IMR-90 (cell line): ENCODE measurements at regions not wholly inside any gene's neighbourhood (a gene's known extent, or its start where the extent isn't known, plus 50 kb on each side); places are given as distances from the start of the nearest gene placed in this dataset.

Experiments
- ATAC-seq: fragments of 200-7000 bp; cut with Tn5 transposase; 2 replicates; pipeline ENCODE4 v1.9.1; 2020; ENCODE audit warnings: low read depth, mild to moderate bottlenecking, moderate library complexity
- BruUV-seq: library from RNA; stranded (reverse); fragments of 400-500 nt; replicated peaks from 2 replicates; lab custom pipeline; 2021; lab: Mats Ljungman, UMichigan
- CTCF ChIA-PET: fragments of 300-600 bp; formaldehyde crosslinking; extraction: SDS; loops from one replicate; lab custom pipeline; 2021; ENCODE audit warnings: antibody characterized with exemption; lab: Yijun Ruan, JAX
- POLR2A ChIA-PET: fragments of 300-600 bp; sonication (Branson Sonifier 250); formaldehyde crosslinking; loops from one replicate; lab custom pipeline; 2022; ENCODE audit warnings: antibody characterized with exemption; ENCODE audit not compliant: unreplicated experiment; lab: Charles Lee
- DNase-seq: peaks from one replicate; pipeline ENCODE4 v3.0.0; 2013
- H2AFZ ChIP-seq: replicated peaks from 2 replicates; pipeline ENCODE3; 2013; ENCODE audit warnings: low read length, mild to moderate bottlenecking; ENCODE audit not compliant: poor library complexity
- H2AK5ac ChIP-seq: 2 replicates; pipeline ENCODE4 v1.6.1; 2013; ENCODE audit warnings: low read depth, low read length, inconsistent platforms
- H2AK9ac ChIP-seq: replicated peaks from 2 replicates; pipeline ENCODE3; 2013; ENCODE audit warnings: mild to moderate bottlenecking, low read depth, low read length, moderate library complexity; ENCODE audit not compliant: poor library complexity
- H2BK120ac ChIP-seq: 2 replicates; pipeline ENCODE4 v1.6.1; 2013; ENCODE audit warnings: low read depth, low read length, inconsistent platforms
- H2BK15ac ChIP-seq: 3 replicates; pipeline ENCODE4 v1.6.1; 2013; ENCODE audit warnings: low read depth, low read length, inconsistent platforms
- H2BK20ac ChIP-seq: 2 replicates; pipeline ENCODE4 v1.6.1; 2013; ENCODE audit warnings: low read depth, mild to moderate bottlenecking, inconsistent platforms, low read length, moderate library complexity
- H2BK5ac ChIP-seq: 2 replicates; pipeline ENCODE4 v1.6.1; 2013; ENCODE audit warnings: mild to moderate bottlenecking, low read depth, low read length, inconsistent platforms; ENCODE audit not compliant: poor library complexity, severe bottlenecking
- H3K14ac ChIP-seq: replicated peaks from 2 replicates; pipeline ENCODE4 v1.6.1; 2013; ENCODE audit warnings: low read depth, low read length, inconsistent platforms
- H3K18ac ChIP-seq: 2 replicates; pipeline ENCODE4 v1.6.1; 2013; ENCODE audit warnings: low read depth, low read length, control low read depth
- H3K23ac ChIP-seq: 2 replicates; pipeline ENCODE4 v1.6.1; 2013; ENCODE audit warnings: low read depth, low read length, inconsistent platforms
- H3K27ac ChIP-seq: 2 replicates; pipeline ENCODE4 v1.5.1; 2013; ENCODE audit warnings: mild to moderate bottlenecking, control low read depth, low read length; ENCODE audit not compliant: insufficient read depth
- H3K27me3 ChIP-seq: 2 replicates; pipeline ENCODE4 v1.6.1; 2013; ENCODE audit warnings: low read length; ENCODE audit not compliant: control insufficient read depth, insufficient read depth
- H3K36me3 ChIP-seq: 2 replicates; pipeline ENCODE4 v1.6.1; 2013; ENCODE audit warnings: low read length, mixed read lengths; ENCODE audit not compliant: control insufficient read depth, insufficient read depth
- H3K4ac ChIP-seq: 2 replicates; pipeline ENCODE4 v1.6.1; 2013; ENCODE audit warnings: low read depth, low read length, inconsistent platforms
- H3K4me1 ChIP-seq: 2 replicates; pipeline ENCODE4 v1.6.1; 2013; ENCODE audit warnings: low read length, mixed read lengths; ENCODE audit not compliant: control insufficient read depth, insufficient read depth
- H3K4me2 ChIP-seq: 2 replicates; pipeline ENCODE4 v1.6.1; 2013; ENCODE audit warnings: low read depth, mild to moderate bottlenecking, control low read depth, low read length, moderate library complexity
- H3K4me3 ChIP-seq: 2 replicates; pipeline ENCODE4 v1.5.1; 2013; ENCODE audit warnings: low read depth, mild to moderate bottlenecking, control low read depth, low read length, moderate library complexity; ENCODE audit not compliant: insufficient read depth
- H3K56ac ChIP-seq: 2 replicates; pipeline ENCODE4 v1.6.1; 2013; ENCODE audit warnings: low read length, inconsistent platforms; ENCODE audit not compliant: insufficient read depth; ENCODE audit errors: extremely low read depth
- H3K79me1 ChIP-seq, 2 experiments: 2 replicates each; pipeline ENCODE4 v1.6.1; 2013; ENCODE audit warnings: low read length in 2 of 2, inconsistent platforms in 1 of 2, low read depth in 1 of 2
- H3K9ac ChIP-seq: 2 replicates; pipeline ENCODE4 v1.6.1; 2013; ENCODE audit warnings: low read depth, low read length, control low read depth
- H3K9me1 ChIP-seq: 2 replicates; pipeline ENCODE4 v1.6.1; 2013; ENCODE audit warnings: low read length, inconsistent platforms; ENCODE audit not compliant: insufficient read depth
- H3K9me3 ChIP-seq: 2 replicates; pipeline ENCODE4 v1.6.1; 2013; ENCODE audit warnings: low read length; ENCODE audit not compliant: control insufficient read depth, insufficient read depth
- H4K20me1 ChIP-seq: 2 replicates; pipeline ENCODE4 v1.6.1; 2013; ENCODE audit warnings: low read length, inconsistent platforms; ENCODE audit not compliant: insufficient read depth
- H4K5ac ChIP-seq: 2 replicates; pipeline ENCODE4 v1.6.1; 2013; ENCODE audit warnings: mild to moderate bottlenecking, low read depth, low read length, control low read depth
- H4K8ac ChIP-seq, 2 experiments: 2 replicates each; pipeline ENCODE4 v1.6.1; 2013; ENCODE audit warnings: low read depth in 2 of 2, low read length in 2 of 2, control low read depth in 1 of 2, inconsistent platforms in 1 of 2
- H4K91ac ChIP-seq: 2 replicates; pipeline ENCODE4 v1.6.1; 2013; ENCODE audit warnings: low read depth, low read length, inconsistent platforms; ENCODE audit not compliant: insufficient read depth
- BHLHE40 ChIP-seq: fragments of 150-350 bp; IDR thresholded peaks from 2 replicates; pipeline ENCODE4 v1.6.1; 2016; ENCODE audit warnings: mild to moderate bottlenecking, low read depth, low read length
- CHD1 ChIP-seq: IDR thresholded peaks from 2 replicates; pipeline ENCODE4 v1.6.1; 2012; ENCODE audit warnings: low read depth, low read length, improper control_type of control experiment
- CTCF ChIP-seq: conservative IDR thresholded peaks from 2 replicates; pipeline ENCODE4 v1.5.1; 2012; ENCODE audit warnings: mild to moderate bottlenecking, low read depth, low read length, improper control_type of control experiment
- ELK1 ChIP-seq: fragments of 150-350 bp; IDR thresholded peaks from 2 replicates; pipeline ENCODE4 v1.6.1; 2016; ENCODE audit warnings: low read depth, mild to moderate bottlenecking, low read length, moderate library complexity, borderline replicate concordance
- MAZ ChIP-seq: IDR thresholded peaks from 2 replicates; pipeline ENCODE4 v1.6.1; 2012; ENCODE audit warnings: low read depth, mild to moderate bottlenecking, low read length, improper control_type of control experiment, moderate library complexity, borderline replicate concordance
- NFE2L2 ChIP-seq: fragments of 150-350 bp; IDR thresholded peaks from 2 replicates; pipeline ENCODE4 v1.6.1; 2016; ENCODE audit warnings: low read depth, mild to moderate bottlenecking, low read length
- RAD21 ChIP-seq: IDR thresholded peaks from 2 replicates; pipeline ENCODE4 v1.6.1; 2012; ENCODE audit warnings: low read length, improper control_type of control experiment
- RFX5 ChIP-seq: IDR thresholded peaks from 2 replicates; pipeline ENCODE4 v1.8.0; 2012; ENCODE audit warnings: low read depth, mild to moderate bottlenecking, low read length, moderate library complexity
- SMC3 ChIP-seq: fragments of 150-350 bp; IDR thresholded peaks from 2 replicates; pipeline ENCODE4 v1.6.1; 2016; ENCODE audit warnings: low read depth, mild to moderate bottlenecking, antibody characterized with exemption, low read length, moderate library complexity
- USF2 ChIP-seq: fragments of 150-350 bp; IDR thresholded peaks from 2 replicates; pipeline ENCODE4 v1.6.1; 2017; ENCODE audit warnings: mild to moderate bottlenecking, antibody characterized with exemption, low read length, low read depth
- WGBS, 2 experiments: methylation state at CpG; one replicate each; pipeline versions ENCODE4 v1.1.5 to v1.1.7; 2013; ENCODE audit warnings: missing lambda C conversion rate in 2 of 2; ENCODE audit not compliant: insufficient read length in 1 of 2; ENCODE audit errors: extremely low coverage in 2 of 2; 5-methylcytosine and 5-hydroxymethylcytosine counted together
- dilution Hi-C: fragments of 300-500 bp; cut with HindIII; formaldehyde crosslinking; loops from one replicate; pipeline ENCODE4 v1.14.3; 2018; ENCODE audit warnings: low sequenced_read_pairs; ENCODE audit not compliant: unreplicated experiment
- in situ Hi-C: fragments of 300-500 bp; cut with MboI; formaldehyde crosslinking; loops from 3 replicates; pipeline ENCODE4 v1.14.3; 2019; ENCODE audit warnings: low sequenced_read_pairs, inconsistent platforms, mixed read lengths
- intact Hi-C: fragments of 100-400 bp; cut with micrococcal nuclease; formaldehyde crosslinking; loops from 2 replicates; pipeline ENCODE4 v1.10.0; 2022

GRCh38 chr16:76713191-76713590 is 436.0 kb downstream of the CNTNAP4 start:
- no peak overlapping the region for H2BK15ac ChIP-seq
- H2BK5ac ChIP-seq = no peak overlapping the region
- ChIA-PET CTCF (no interaction called here), POLR2A (interaction anchor here (0.6 kb wide), 1 partner anchor 23 kb away, joined by 4 read pairs; no protein-coding TSS in a partner anchor)
- no CpG with 5 or more reads among the region's 1 CpG for WGBS, 2 experiments
- H3K27ac ChIP-seq = no peak overlapping the region
- no peak overlapping the region for H3K4me2 ChIP-seq
- H2AK5ac ChIP-seq = no peak overlapping the region
- H3K27me3 ChIP-seq = no peaks in the 10 kb centered on the region
- no peak overlapping the region for H4K8ac ChIP-seq
- no peak overlapping the region for H3K9ac ChIP-seq
- H3K14ac ChIP-seq = no peak overlapping the region
- peaks cover 12% of the 10 kb centered on the region for H3K9me3 ChIP-seq
- H3K23ac ChIP-seq = no peak overlapping the region
- H3K56ac ChIP-seq = no peak overlapping the region
- no peak overlapping the region for H2AFZ ChIP-seq
- no peaks in the 10 kb centered on the region for H3K9me1 ChIP-seq
- DNase-seq = no peak
- H3K4ac ChIP-seq = no peak overlapping the region
- H3K79me1 ChIP-seq = no peaks in the 10 kb centered on the region
- H3K18ac ChIP-seq = no peak overlapping the region
- in situ Hi-C loops = no loop called here
- no peak for ATAC-seq
- no peak overlapping the region for H4K5ac ChIP-seq
- no peak overlapping the region for H2BK20ac ChIP-seq
- no peak overlapping the region for H2BK120ac ChIP-seq
- H2AK9ac ChIP-seq = no peak overlapping the region
- no peak overlapping the region for H4K91ac ChIP-seq
- no peak overlapping the region for H3K4me3 ChIP-seq
- no peaks in the 10 kb centered on the region for H4K20me1 ChIP-seq
- H3K4me1 ChIP-seq = no peaks in the 10 kb centered on the region
- TF ChIP-seq CHD1 = no peak
- TF ChIP-seq MAZ = no peak
- no peak for TF ChIP-seq BHLHE40
- TF ChIP-seq NFE2L2 = no peak
- TF ChIP-seq RAD21 = no peak
- no peak for TF ChIP-seq SMC3
- no peak for TF ChIP-seq ELK1
- no peak for TF ChIP-seq USF2
- no peak for TF ChIP-seq RFX5
- no peak for TF ChIP-seq CTCF
- intact Hi-C loops = no loop called here
- no peaks in the 10 kb centered on the region for H3K36me3 ChIP-seq
- dilution Hi-C loops = no loop called here
- BruUV-seq = no TSS peak
